Liver (tissue), 8 donors: ENCODE measurements at regions not wholly inside any gene's neighbourhood (a gene's known extent, or its start where the extent isn't known, plus 50 kb on each side); places are given as distances from the start of the nearest gene placed in this dataset.

ENCODE experiments used
- DNase-seq: peaks from one replicate; pipeline ENCODE4 v3.0.0-alpha.2; 2017; ENCODE audit warnings: low spot score
- H3K27ac ChIP-seq, 2 donors: one replicate each; pipeline ENCODE4 v1.7.0; 2013; ENCODE audit warnings: inconsistent platforms in 2 of 2, low read length in 2 of 2, control low read depth in 1 of 2, low read depth in 1 of 2, mild to moderate bottlenecking in 1 of 2
- H3K27me3 ChIP-seq, 4 donors: one replicate each; pipeline versions ENCODE4 v1.6.1 to v1.7.0; 2013; ENCODE audit warnings: low read length in 3 of 4, inconsistent platforms in 1 of 4, mild to moderate bottlenecking in 1 of 4, moderate library complexity in 1 of 4; ENCODE audit not compliant: control insufficient read depth in 4 of 4, insufficient read depth in 4 of 4
- H3K36me3 ChIP-seq, 4 donors: one replicate each; pipeline versions ENCODE4 v1.6.1 to v1.7.0; 2013; ENCODE audit warnings: low read length in 3 of 4, mild to moderate bottlenecking in 3 of 4, low read depth in 1 of 4, moderate library complexity in 1 of 4; ENCODE audit not compliant: control insufficient read depth in 4 of 4, insufficient read depth in 3 of 4
- H3K4me1 ChIP-seq, 4 donors: one replicate each; pipeline versions ENCODE4 v1.6.1 to v1.7.0; 2013; ENCODE audit warnings: low read length in 3 of 4, mild to moderate bottlenecking in 3 of 4, moderate library complexity in 1 of 4; ENCODE audit not compliant: control insufficient read depth in 4 of 4, insufficient read depth in 4 of 4
- H3K4me3 ChIP-seq, 3 donors: one replicate each; pipeline versions ENCODE4 v1.6.1 to v1.7.0; 2013; ENCODE audit warnings: low read length in 3 of 3, control low read depth in 1 of 3, low read depth in 1 of 3, mild to moderate bottlenecking in 1 of 3
- H3K9ac ChIP-seq, 2 donors: one replicate each; pipeline ENCODE4 v1.7.0; 2013; ENCODE audit warnings: low read length in 2 of 2, mild to moderate bottlenecking in 2 of 2, moderate library complexity in 2 of 2, control low read depth in 1 of 2, low read depth in 1 of 2
- H3K9me3 ChIP-seq, 4 donors: one replicate each; pipeline versions ENCODE4 v1.6.1 to v1.7.0; 2013; ENCODE audit warnings: low read length in 3 of 4; ENCODE audit not compliant: control insufficient read depth in 4 of 4
- ATF3 ChIP-seq: IDR thresholded peaks from 2 replicates; pipeline ENCODE4 v1.6.1; 2016; ENCODE audit warnings: antibody characterized with exemption
- CTCF ChIP-seq: fragments of 150-350 bp; IDR thresholded peaks from 2 replicates; pipeline ENCODE4 v1.5.1; 2017; ENCODE audit warnings: improper control_type of control experiment, low read depth, low read length; ENCODE audit not compliant: missing input control
- EGR1 ChIP-seq, 2 donors: IDR thresholded peaks; 2 replicates each; pipeline ENCODE4 v1.6.1; 2016 to 2018; ENCODE audit warnings: antibody characterized with exemption in 2 of 2, low read depth in 2 of 2
- FOXA1 ChIP-seq: IDR thresholded peaks from 2 replicates; pipeline ENCODE4 v1.6.1; 2016; ENCODE audit warnings: antibody characterized with exemption
- FOXA2 ChIP-seq: IDR thresholded peaks from 2 replicates; pipeline ENCODE4 v1.6.1; 2016; ENCODE audit warnings: antibody characterized with exemption
- GABPA ChIP-seq, 2 donors: IDR thresholded peaks in 1 of 2; conservative IDR thresholded peaks in 1 of 2; 2 replicates each; pipeline ENCODE4 v1.6.1; 2016; ENCODE audit warnings: antibody characterized with exemption in 2 of 2, mild to moderate bottlenecking in 1 of 2, moderate library complexity in 1 of 2
- HNF4A ChIP-seq, 2 donors: conservative IDR thresholded peaks; 2 replicates each; pipeline ENCODE4 v1.6.1; 2016; ENCODE audit warnings: antibody characterized with exemption in 2 of 2, mild to moderate bottlenecking in 2 of 2
- JUND ChIP-seq, 2 donors: IDR thresholded peaks; 2 replicates each; pipeline ENCODE4 v1.6.1; 2016; ENCODE audit warnings: antibody characterized with exemption in 2 of 2
- MAX ChIP-seq: IDR thresholded peaks from 2 replicates; pipeline ENCODE4 v1.6.1; 2016; ENCODE audit warnings: antibody characterized with exemption
- NR2F2 ChIP-seq: IDR thresholded peaks from 2 replicates; pipeline ENCODE4 v1.6.1; 2016; ENCODE audit warnings: antibody characterized with exemption
- RAD21 ChIP-seq, 2 donors: IDR thresholded peaks; 2 replicates each; pipeline ENCODE4 v1.6.1; 2016; ENCODE audit warnings: antibody characterized with exemption in 2 of 2, mild to moderate bottlenecking in 2 of 2
- REST ChIP-seq: IDR thresholded peaks from 2 replicates; pipeline ENCODE4 v1.6.1; 2016; ENCODE audit warnings: antibody characterized with exemption, mild to moderate bottlenecking
- RXRA ChIP-seq, 2 donors: IDR thresholded peaks; 2 replicates each; pipeline ENCODE4 v1.6.1; 2017 to 2018; ENCODE audit warnings: antibody characterized with exemption in 2 of 2, mild to moderate bottlenecking in 1 of 2
- SP1 ChIP-seq: IDR thresholded peaks from 2 replicates; pipeline ENCODE4 v1.6.1; 2018; ENCODE audit warnings: antibody characterized with exemption, mild to moderate bottlenecking
- TAF1 ChIP-seq: conservative IDR thresholded peaks from 2 replicates; pipeline ENCODE4 v1.6.1; 2016; ENCODE audit warnings: antibody characterized with exemption, mild to moderate bottlenecking
- YY1 ChIP-seq: IDR thresholded peaks from 2 replicates; pipeline ENCODE4 v1.6.1; 2016; ENCODE audit warnings: antibody characterized with exemption, mild to moderate bottlenecking
- ZBTB33 ChIP-seq: IDR thresholded peaks from 2 replicates; pipeline ENCODE4 v1.6.1; 2016; ENCODE audit warnings: antibody characterized with exemption
- WGBS: extraction: QIAGEN DNeasy Blood & Tissue Kit; methylation state at CpG from one replicate; pipeline ENCODE4 v1.1.7; 2013; 5-methylcytosine and 5-hydroxymethylcytosine counted together
- donor health status: healthy.
- donor health status: healthy.
- donor health status: healthy.
- donor health status: healthy.
- donor health status: healthy.

- Histone ChIP-seq H3K4me3 (no peak overlapping the region), H3K9me3 (no peaks in the 10 kb centered on the region), H3K9ac (no peak overlapping the region), H3K36me3 (no peaks in the 10 kb centered on the region), H3K4me1 (no peaks in the 10 kb centered on the region), H3K27me3 (peaks cover 0 to 7% (median 0%) of the 10 kb centered on the region in 4 donors), H3K27ac (no peak overlapping the region)
- 57% methylated on average over 5 of the region's 5 CpGs for WGBS
- TF ChIP-seq ATF3, result no peak
- TF ChIP-seq EGR1 (IDR thresholded peaks at IDR 0.05; ENCODE audit: low read depth in 2 of 2), result no peak
- TF ChIP-seq CTCF, result no peak
- no peak for TF ChIP-seq YY1
- no peak for TF ChIP-seq GABPA (IDR thresholded peaks at IDR 0.05 in 1 of 2, conservative IDR thresholded peaks at IDR 0.05 in 1 of 2)
- TF ChIP-seq REST, result no peak
- TF ChIP-seq JUND (IDR thresholded peaks at IDR 0.05), result no peak
- no peak for TF ChIP-seq SP1
- no peak for TF ChIP-seq NR2F2
- TF ChIP-seq RAD21 (IDR thresholded peaks at IDR 0.05), result no peak
- no peak for TF ChIP-seq FOXA1
- no peak for TF ChIP-seq HNF4A (conservative IDR thresholded peaks at IDR 0.05)
- TF ChIP-seq MAX, result no peak
- no peak for TF ChIP-seq TAF1
- no peak for TF ChIP-seq RXRA (IDR thresholded peaks at IDR 0.05)
- no peak for TF ChIP-seq FOXA2
- no peak for TF ChIP-seq ZBTB33
- DNase-seq, result no peak
These were observed 215.4 kb downstream of the UTP18 start for GRCh38 chr17:51475730-51476129.

GRCh38 chr17:51479303-51479702, 219.0 kb downstream of the UTP18 start:
- no peak overlapping the region for H3K9ac ChIP-seq
- TF ChIP-seq YY1, result no peak
- no peak for TF ChIP-seq JUND (IDR thresholded peaks at IDR 0.05)
- no peak for TF ChIP-seq MAX
- TF ChIP-seq EGR1 (IDR thresholded peaks at IDR 0.05; ENCODE audit: low read depth in 2 of 2), result no peak
- no peak for TF ChIP-seq FOXA2
- TF ChIP-seq RXRA (IDR thresholded peaks at IDR 0.05), result no peak
- no peak for TF ChIP-seq SP1
- no peak for TF ChIP-seq CTCF
- TF ChIP-seq TAF1, result no peak
- TF ChIP-seq ZBTB33, result no peak
- no peak for TF ChIP-seq HNF4A (conservative IDR thresholded peaks at IDR 0.05)
- TF ChIP-seq FOXA1, result no peak
- no peak for TF ChIP-seq ATF3
- H3K36me3 ChIP-seq, result no peaks in the 10 kb centered on the region
- H3K9me3 ChIP-seq, result peaks cover 0 to 6% (median 2%) of the 10 kb centered on the region in 4 donors
- WGBS, result 74% methylated on average over 4 of the region's 4 CpGs
- H3K27me3 ChIP-seq, result peaks cover 0 to 7% (median 0%) of the 10 kb centered on the region in 4 donors
- no peak for DNase-seq
- H3K27ac ChIP-seq, result no peak overlapping the region
- H3K4me3 ChIP-seq, result no peak overlapping the region
- no peaks in the 10 kb centered on the region for H3K4me1 ChIP-seq
